Right cardiac atrium (tissue), 5 donors: ENCODE measurements at regions not wholly inside any gene's neighbourhood (a gene's known extent, or its start where the extent isn't known, plus 50 kb on each side); places are given as distances from the start of the nearest gene placed in this dataset.

Experiments used
- ATAC-seq, 2 donors: fragments of 200-7000 bp; cut with Tn5 transposase; one replicate each; pipeline versions ENCODE4 v1.8.0 to v1.9.1; 2020; ENCODE audit warnings: moderate library complexity in 2 of 2, mild to moderate bottlenecking in 1 of 2
- DNase-seq, 3 donors: peaks; one replicate each; pipeline ENCODE4 v3.0.0-alpha.2; 2020
- H3K27ac ChIP-seq: one replicate; pipeline ENCODE4 v1.5.1; 2013; ENCODE audit warnings: mild to moderate bottlenecking, low read length, control low read depth, moderate library complexity
- H3K27me3 ChIP-seq: one replicate; pipeline ENCODE4 v1.6.1; 2013; ENCODE audit not compliant: control insufficient read depth, insufficient read depth
- H3K4me1 ChIP-seq: one replicate; pipeline ENCODE4 v1.6.1; 2013; ENCODE audit warnings: low read length; ENCODE audit not compliant: control insufficient read depth, insufficient read depth
- H3K4me3 ChIP-seq: one replicate; pipeline ENCODE4 v1.5.1; 2013; ENCODE audit warnings: low read length, control low read depth
- H3K9me3 ChIP-seq: one replicate; pipeline ENCODE4 v1.6.1; 2013; ENCODE audit warnings: low read length; ENCODE audit not compliant: control insufficient read depth
- WGBS: extraction: QIAGEN DNeasy Blood & Tissue Kit; methylation state at CpG from one replicate; pipeline ENCODE4 v1.1.7; 2013; 5-methylcytosine and 5-hydroxymethylcytosine counted together
- intact Hi-C, 4 donors: fragments of 100-400 bp; cut with DNase I; formaldehyde crosslinking; loops; one replicate each; pipeline versions ENCODE4 v1.11.0 to v1.14.0; 2022 to 2023
- donor health status: healthy with polysubstance abuse.
- donor health status: DM: no; HTN: yes; CAD: no.
- donor health status: DM: no; HTN: no; CAD: no.
- donor health status: DM: no; HTN: yes; CAD: no; lungs with severe emphysema.
- donor health status: DM: yes; HTN: yes; CAD: no.

GRCh38 chr5:171657473-171657872 lies 128.1 kb upstream of the SMIM23 start:
- Histone ChIP-seq H3K27ac (no peak overlapping the region), H3K4me1 (peaks cover 4% of the 10 kb centered on the region), H3K9me3 (no peaks in the 10 kb centered on the region), H3K4me3 (no peak overlapping the region), H3K27me3 (no peaks in the 10 kb centered on the region)
- 70% methylated on average over 2 of the region's 2 CpGs for WGBS
- ATAC-seq (no peak), DNase-seq (no peak)
- intact Hi-C loops = no loop called here

GRCh38 chr5:171659896-171660295 lies 125.7 kb upstream of the SMIM23 start:
- Histone ChIP-seq H3K27ac (no peak overlapping the region), H3K27me3 (no peaks in the 10 kb centered on the region), H3K4me1 (peaks cover 4% of the 10 kb centered on the region), H3K4me3 (no peak overlapping the region), H3K9me3 (no peaks in the 10 kb centered on the region)
- no peak for DNase-seq
- ATAC-seq = peak in 1 of 2 donors; percentile 35
- intact Hi-C loops = no loop called here
- WGBS = 75% methylated on average over 5 of the region's 5 CpGs

DNA sequence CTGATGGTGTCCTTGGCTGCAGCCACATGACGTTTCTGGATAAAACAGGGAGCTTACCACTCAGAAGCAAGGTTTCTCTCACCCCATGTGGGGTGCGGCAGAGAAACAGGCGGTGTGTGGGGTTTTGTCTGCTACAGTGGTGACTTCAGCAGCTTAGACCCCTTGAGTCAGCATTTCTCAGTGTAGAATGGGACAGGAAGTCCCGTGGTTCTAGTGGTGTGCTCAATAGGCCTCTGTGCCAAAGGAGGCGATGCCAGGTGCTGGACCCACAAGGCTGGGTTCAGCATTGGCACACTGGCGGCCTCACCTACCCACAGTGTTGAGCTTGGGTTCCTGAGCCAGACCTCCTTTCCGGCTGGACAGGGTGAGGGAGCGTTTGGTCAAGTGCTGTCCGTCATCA lies 125.2 kb upstream of the SMIM23 start:
- no peak overlapping the region for H3K4me3 ChIP-seq
- WGBS = 54% methylated on average over 9 of the region's 9 CpGs
- intact Hi-C loops = no loop called here
- H3K9me3 ChIP-seq = no peaks in the 10 kb centered on the region
- ATAC-seq = peak; percentile 44 to 62
- no peak overlapping the region for H3K27ac ChIP-seq
- DNase-seq = peak in 1 of 3 donors; percentile 60
- no peaks in the 10 kb centered on the region for H3K27me3 ChIP-seq
- H3K4me1 ChIP-seq = peaks cover 4% of the 10 kb centered on the region

DNA sequence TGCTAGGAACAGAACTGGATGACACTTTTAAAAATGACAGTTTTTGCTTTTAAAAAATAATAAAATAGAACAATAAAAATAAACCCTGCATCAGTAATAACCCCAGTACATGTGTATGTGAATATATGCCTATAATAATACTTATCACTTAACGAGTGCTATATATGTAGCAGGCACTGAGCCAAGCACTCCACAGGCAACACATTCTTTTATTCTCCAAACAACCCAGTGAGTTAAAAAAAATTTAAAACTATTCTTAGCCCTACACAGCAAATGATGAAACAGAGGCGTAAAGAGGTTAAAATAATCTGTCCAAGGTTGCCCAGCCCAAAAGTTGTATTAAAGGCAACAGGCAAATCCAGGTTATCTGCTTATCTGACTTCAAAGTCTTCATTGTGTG lies 124.5 kb upstream of the SMIM23 start:
- ATAC-seq (no peak), DNase-seq (no peak)
- Histone ChIP-seq H3K27me3 (no peaks in the 10 kb centered on the region), H3K27ac (no peak overlapping the region), H3K4me1 (peaks cover 4% of the 10 kb centered on the region), H3K9me3 (no peaks in the 10 kb centered on the region), H3K4me3 (no peak overlapping the region)
- intact Hi-C loops = no loop called here
- 45% methylated on average over 2 of the region's 2 CpGs for WGBS

DNA sequence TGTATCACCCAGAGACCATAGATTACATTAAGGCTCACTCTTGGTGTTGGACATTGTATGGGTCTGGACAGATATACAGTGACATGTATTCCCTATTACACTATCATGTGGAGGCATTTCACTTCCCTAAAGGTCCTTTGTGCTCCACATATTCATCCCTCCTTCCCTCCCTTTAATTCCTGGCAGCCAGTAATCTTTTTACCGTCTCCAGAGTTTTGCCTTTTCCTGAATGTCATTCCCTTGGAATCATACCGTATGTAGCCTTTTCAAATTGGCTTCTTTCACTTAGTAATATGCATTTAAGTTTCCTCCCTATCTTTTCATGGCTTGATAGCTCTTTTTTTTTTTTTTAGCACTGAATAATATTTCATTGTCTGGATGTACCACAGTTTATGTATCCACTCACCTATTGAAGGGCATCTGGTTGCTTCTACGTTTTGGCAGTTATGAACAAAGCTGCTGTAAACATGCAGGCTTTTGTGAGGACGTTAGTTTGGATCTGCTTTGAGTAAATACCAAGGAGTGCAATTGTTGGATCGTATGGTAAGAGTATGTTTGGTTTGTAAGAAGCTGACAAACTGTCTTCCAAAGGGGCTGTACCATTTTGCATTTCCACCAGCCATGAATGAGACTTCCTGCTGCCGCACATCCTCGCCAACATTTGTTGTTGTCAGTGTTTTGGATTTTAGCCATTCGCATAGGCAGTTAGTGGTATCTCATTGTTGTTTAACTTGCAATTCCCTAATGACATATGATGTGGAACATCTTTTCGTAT lies 122.1 kb upstream of the SMIM23 start:
- no peak for DNase-seq

GRCh38 chr5:171664489-171664888 lies 121.1 kb upstream of the SMIM23 start:
- ATAC-seq (no peak), DNase-seq (no peak)
- intact Hi-C loops = no loop called here
- H3K9me3 ChIP-seq = no peaks in the 10 kb centered on the region
- no peaks in the 10 kb centered on the region for H3K27me3 ChIP-seq
- peaks cover 4% of the 10 kb centered on the region for H3K4me1 ChIP-seq
- H3K4me3 ChIP-seq = no peak overlapping the region
- WGBS = 62% methylated on average over 4 of the region's 4 CpGs
- H3K27ac ChIP-seq = no peak overlapping the region

More for the DNA sequence above, 122.1 kb upstream of the SMIM23 start:
- no peak overlapping the region for H3K4me3 ChIP-seq
- H3K27ac ChIP-seq = no peak overlapping the region
- 65% methylated on average over 9 of the region's 9 CpGs for WGBS
- H3K4me1 ChIP-seq = peaks cover 4% of the 10 kb centered on the region
- H3K27me3 ChIP-seq = no peaks in the 10 kb centered on the region
- intact Hi-C loops = no loop called here
- no peaks in the 10 kb centered on the region for H3K9me3 ChIP-seq
- ATAC-seq = no peak

DNA sequence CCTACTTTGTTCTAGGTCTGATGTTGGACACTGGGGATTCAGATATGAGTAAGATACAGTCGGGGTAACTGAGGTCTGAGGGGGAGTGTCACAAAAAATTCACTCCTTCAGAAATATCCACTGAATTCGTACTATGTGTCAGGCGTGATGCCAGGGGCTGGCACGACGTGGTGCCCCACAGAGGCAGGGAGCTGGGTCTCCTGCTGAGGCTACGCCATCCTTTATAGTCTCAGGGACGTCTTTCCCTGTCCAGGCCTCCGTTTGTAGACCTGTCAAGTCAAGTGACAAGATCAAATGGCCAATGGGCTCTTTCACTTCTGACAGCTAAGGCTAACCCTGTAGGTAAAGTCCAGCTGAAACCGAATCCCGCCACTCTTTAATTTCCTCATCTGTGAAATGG lies 118.8 kb upstream of the SMIM23 start:
- no peaks in the 10 kb centered on the region for H3K27me3 ChIP-seq
- DNase-seq = no peak
- WGBS = 86% methylated on average over 10 of the region's 10 CpGs
- intact Hi-C loops = no loop called here
- H3K9me3 ChIP-seq = no peaks in the 10 kb centered on the region
- ATAC-seq = no peak
- no peak overlapping the region for H3K27ac ChIP-seq
- no peaks in the 10 kb centered on the region for H3K4me1 ChIP-seq
- no peak overlapping the region for H3K4me3 ChIP-seq

GRCh38 chr5:171667341-171668096 lies 118.1 kb upstream of the SMIM23 start:
- Histone ChIP-seq H3K27ac (no peak overlapping the region), H3K27me3 (no peaks in the 10 kb centered on the region), H3K4me1 (no peaks in the 10 kb centered on the region), H3K4me3 (no peak overlapping the region), H3K9me3 (no peaks in the 10 kb centered on the region)
- peak; percentile 69 to 86 (median 82) for DNase-seq
- 50% methylated on average over 30 of the region's 30 CpGs for WGBS
- ATAC-seq = peak; percentile 86 to 90
- intact Hi-C loops = no loop called here

DNA sequence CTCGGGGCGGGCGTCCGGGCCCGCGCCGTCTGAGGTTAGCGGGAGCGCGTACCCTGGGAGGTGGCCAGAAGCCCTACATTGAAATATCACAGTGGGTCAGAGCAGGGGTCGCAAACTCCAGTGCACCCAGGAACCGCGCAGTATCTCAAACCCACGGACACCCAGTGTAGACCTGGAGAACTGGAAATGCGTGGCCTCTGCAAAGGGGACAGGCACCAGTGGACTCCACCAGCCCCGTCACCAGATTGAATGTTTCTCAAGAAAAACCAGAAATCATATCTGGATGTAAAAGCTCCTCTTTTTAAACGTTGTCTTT lies 117.6 kb upstream of the SMIM23 start:
- ATAC-seq (no peak), DNase-seq (no peak)
- H3K27ac ChIP-seq = no peak overlapping the region
- H3K4me3 ChIP-seq = no peak overlapping the region
- intact Hi-C loops = no loop called here
- WGBS = 44% methylated on average over 17 of the region's 17 CpGs
- H3K9me3 ChIP-seq = no peaks in the 10 kb centered on the region
- H3K4me1 ChIP-seq = no peaks in the 10 kb centered on the region
- no peaks in the 10 kb centered on the region for H3K27me3 ChIP-seq

GRCh38 chr5:171669571-171669970 lies 116.0 kb upstream of the SMIM23 start:
- ATAC-seq (no peak), DNase-seq (no peak)
- Histone ChIP-seq H3K4me1 (no peaks in the 10 kb centered on the region), H3K9me3 (no peaks in the 10 kb centered on the region), H3K4me3 (no peak overlapping the region), H3K27ac (no peak overlapping the region), H3K27me3 (no peaks in the 10 kb centered on the region)
- intact Hi-C loops = no loop called here

DNA sequence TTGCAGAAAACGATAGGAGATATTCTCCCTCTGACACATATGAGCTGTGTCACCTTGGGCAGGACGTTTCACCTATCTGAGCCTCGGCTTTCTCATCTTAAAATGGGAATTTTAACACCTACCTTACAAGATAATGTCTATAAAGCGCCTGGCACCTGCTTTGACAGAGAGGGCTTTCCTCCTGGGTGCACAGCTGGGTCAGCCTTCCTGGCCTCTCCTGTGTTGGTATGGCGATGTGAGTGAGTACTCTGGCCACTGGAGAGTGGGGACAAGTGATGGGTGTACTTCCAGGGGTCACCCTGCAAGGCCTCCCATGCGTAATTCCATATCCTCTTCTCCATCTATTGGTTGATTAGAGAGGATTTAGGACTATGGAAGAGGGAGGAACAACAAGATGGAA lies 113.1 kb upstream of the SMIM23 start:
- DNase-seq (no peak), ATAC-seq (no peak)
- H3K4me1 ChIP-seq = no peaks in the 10 kb centered on the region
- no peaks in the 10 kb centered on the region for H3K9me3 ChIP-seq
- whole genome bisulfite sequencing = 95% methylated on average over 6 of the region's 6 CpGs
- H3K27me3 ChIP-seq = no peaks in the 10 kb centered on the region
- no peak overlapping the region for H3K4me3 ChIP-seq
- intact Hi-C loops = no loop called here
- H3K27ac ChIP-seq = no peak overlapping the region
